Retinal pigment epithelial cell (primary cell): ENCODE measurements at regions not wholly inside any gene's neighbourhood (a gene's known extent, or its start where the extent isn't known, plus 50 kb on each side); places are given as distances from the start of the nearest gene placed in this dataset.
"Not testable (repeated sequence)": the region's sequence is repeated elsewhere in the genome, so short reads cannot be mapped to it uniquely, and the experiment has no call there.

Source experiments
- DNase-seq: peaks from one replicate; pipeline ENCODE4 v3.0.0-alpha.2; 2010; ENCODE audit warnings: low read depth
- H3K4me3 ChIP-seq: 2 replicates; pipeline ENCODE4 v1.5.1; 2011; ENCODE audit warnings: mild to moderate bottlenecking, low read length, control low read depth, moderate library complexity
- TF ChIP-seq, protein P1 (sequence below): conservative IDR thresholded peaks from 2 replicates; pipeline ENCODE4 v1.5.1; 2011; ENCODE audit warnings: low read depth, low read length, control low read depth, inconsistent platforms

DNA sequence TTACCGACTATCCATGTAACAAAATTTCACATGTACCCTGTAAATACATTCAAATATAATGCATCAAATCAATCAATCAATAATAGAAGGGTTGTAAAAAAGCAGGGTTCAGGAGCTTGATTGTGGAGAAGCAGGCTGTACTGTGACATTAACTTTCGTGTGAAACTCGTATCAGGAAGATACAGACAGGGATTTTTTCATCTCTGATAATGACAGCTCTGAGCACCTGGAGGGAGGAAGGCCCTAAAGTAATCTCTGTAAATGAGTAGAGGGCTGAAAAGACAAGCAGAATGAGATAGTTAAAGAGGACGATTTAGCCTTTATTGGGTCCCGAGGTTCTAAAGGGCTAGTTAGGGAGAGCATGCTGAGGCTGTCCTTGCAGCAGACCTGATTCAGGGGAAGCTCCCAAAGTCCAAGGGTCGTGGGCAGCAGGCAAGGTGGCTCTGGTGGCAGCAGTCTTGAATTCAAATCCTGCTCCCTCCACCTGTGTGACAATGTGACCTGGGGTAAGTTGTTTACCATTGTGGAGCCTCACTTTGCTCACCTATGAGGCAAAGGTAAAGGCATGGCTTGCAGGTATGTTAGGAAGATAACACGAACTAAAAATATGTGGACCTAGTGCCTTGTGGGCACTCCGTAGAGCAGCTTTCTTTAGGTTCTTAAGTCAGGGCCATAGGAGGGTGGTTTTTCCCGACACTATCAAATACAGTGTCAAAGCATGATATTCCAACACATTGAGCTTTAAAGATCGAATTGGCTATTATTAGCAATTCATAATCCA lies 219.4 kb upstream of the MYLIP start:
- TF ChIP-seq, protein P1, sequence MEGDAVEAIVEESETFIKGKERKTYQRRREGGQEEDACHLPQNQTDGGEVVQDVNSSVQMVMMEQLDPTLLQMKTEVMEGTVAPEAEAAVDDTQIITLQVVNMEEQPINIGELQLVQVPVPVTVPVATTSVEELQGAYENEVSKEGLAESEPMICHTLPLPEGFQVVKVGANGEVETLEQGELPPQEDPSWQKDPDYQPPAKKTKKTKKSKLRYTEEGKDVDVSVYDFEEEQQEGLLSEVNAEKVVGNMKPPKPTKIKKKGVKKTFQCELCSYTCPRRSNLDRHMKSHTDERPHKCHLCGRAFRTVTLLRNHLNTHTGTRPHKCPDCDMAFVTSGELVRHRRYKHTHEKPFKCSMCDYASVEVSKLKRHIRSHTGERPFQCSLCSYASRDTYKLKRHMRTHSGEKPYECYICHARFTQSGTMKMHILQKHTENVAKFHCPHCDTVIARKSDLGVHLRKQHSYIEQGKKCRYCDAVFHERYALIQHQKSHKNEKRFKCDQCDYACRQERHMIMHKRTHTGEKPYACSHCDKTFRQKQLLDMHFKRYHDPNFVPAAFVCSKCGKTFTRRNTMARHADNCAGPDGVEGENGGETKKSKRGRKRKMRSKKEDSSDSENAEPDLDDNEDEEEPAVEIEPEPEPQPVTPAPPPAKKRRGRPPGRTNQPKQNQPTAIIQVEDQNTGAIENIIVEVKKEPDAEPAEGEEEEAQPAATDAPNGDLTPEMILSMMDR, result no peak
- no peak for DNase-seq
- no peak overlapping the region for H3K4me3 ChIP-seq

DNA sequence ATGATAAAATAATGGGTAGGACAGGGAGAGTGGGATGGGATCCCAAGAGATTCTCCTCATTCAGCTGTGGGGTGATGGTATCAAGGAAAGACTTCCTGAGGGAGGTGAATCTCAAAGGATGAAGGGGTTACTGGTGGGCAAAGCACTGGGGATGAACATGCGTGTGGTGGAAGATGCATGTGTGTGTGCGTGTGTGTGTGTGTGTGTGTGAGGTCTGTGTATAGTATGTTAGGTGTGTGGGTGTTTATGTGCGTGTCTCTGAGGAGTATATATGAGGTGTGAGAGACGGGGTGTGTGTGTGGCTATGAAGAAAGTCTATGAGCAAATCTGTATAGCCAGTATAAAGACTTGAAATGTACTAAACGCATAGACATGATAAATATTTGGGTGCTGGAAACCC lies 220.0 kb upstream of the MYLIP start:
- no peak overlapping the region for H3K4me3 ChIP-seq
- DNase-seq, result no peak
- TF ChIP-seq, protein P1, result no peak

DNA sequence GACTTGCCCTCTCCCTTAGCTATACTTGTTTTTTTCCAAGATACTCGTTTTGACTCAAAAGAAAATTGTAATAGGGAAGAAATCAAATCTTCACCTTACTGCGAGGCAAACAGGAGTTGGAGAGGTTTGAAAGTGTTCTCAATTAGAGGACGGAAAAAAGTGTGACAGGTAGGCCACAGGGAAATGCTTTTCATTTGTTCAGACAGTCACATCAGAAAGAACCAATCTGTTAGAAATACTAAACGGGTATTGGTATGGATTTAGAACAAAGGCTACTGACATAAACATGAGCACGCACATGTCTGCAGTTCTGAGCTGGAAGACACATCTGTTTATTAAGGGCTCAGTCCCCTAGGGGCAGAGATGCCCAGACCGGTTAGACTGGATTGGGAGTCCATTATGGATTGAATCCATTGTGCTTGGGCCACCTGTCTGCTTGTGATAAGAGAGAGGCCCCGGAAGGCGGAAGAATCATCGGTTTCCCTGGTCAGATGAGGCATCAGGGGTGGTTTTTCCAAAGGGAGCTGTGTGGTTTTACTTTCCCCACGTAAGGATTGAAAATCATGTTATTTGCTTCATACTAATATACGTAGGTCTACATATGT lies 220.9 kb upstream of the MYLIP start:
- DNase-seq, result no peak
- TF ChIP-seq, protein P1, result no peak

DNA sequence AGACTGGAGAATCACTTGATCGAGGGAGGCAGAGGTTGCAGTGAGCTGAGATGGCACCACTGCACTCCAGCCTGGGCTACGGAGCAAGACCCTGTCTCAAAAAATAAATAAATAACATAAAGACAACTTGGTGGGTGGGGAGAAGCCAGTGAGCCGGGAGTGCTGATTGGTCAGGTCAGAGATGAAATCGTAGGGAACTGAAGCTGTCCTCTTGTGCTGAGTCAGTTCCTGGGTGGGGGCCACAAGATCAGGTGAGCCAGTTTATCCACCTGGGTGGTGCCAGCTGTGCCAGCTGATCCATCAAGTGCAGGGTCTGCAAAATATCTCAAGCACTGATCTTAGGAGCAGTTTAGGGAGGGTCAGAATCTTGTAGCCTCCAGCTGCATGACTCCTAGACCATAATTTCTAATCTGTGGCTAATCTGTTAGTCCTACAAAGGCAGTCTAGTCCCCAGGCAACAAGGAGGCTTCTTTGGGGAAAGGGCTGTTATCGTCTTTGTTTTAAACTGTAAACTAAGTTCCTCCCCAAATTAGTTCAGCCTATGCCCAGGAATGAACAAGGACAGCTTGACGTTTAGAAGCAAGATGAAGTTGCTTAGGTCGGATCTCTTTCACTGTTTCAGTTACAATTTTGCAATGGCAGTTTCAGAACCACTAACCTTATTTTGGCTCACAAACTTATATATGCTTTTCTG lies 221.5 kb upstream of the MYLIP start:
- not testable (repeated sequence) for DNase-seq

More for the DNA sequence above, 220.9 kb upstream of the MYLIP start:
- H3K4me3 ChIP-seq, result no peak overlapping the region

DNA sequence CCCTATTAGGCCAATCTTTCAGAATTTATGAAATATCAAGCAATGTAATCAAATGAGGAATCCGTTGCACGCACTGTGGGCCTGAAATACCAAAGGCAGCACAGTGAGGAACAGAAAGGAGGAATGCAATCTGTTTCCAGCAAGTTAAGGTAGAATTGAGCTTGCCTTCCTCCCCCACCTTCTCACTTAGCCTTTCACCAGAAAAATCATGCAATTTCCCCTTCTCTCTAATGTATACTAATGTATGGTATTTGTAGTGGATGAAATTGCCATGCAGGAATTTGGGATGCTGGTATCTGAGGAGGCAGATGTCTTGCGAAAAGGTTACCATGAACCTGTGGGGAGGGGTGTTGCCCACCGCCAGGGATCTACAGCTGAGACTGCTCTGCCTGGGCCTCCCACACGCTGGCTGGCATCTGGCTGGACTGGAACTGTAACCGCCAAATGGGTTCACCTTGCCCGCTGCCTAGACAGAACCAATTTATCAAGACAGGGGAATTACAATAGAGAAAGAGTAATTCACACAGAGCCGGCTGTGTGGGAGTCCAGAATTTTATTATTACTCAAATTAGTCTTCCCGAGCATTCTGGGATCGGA lies 222.4 kb upstream of the MYLIP start:
- no peak overlapping the region for H3K4me3 ChIP-seq
- no peak for DNase-seq
- TF ChIP-seq, protein P1, result no peak

More for the DNA sequence above, 221.5 kb upstream of the MYLIP start:
- H3K4me3 ChIP-seq, result not testable (repeated sequence)

DNA sequence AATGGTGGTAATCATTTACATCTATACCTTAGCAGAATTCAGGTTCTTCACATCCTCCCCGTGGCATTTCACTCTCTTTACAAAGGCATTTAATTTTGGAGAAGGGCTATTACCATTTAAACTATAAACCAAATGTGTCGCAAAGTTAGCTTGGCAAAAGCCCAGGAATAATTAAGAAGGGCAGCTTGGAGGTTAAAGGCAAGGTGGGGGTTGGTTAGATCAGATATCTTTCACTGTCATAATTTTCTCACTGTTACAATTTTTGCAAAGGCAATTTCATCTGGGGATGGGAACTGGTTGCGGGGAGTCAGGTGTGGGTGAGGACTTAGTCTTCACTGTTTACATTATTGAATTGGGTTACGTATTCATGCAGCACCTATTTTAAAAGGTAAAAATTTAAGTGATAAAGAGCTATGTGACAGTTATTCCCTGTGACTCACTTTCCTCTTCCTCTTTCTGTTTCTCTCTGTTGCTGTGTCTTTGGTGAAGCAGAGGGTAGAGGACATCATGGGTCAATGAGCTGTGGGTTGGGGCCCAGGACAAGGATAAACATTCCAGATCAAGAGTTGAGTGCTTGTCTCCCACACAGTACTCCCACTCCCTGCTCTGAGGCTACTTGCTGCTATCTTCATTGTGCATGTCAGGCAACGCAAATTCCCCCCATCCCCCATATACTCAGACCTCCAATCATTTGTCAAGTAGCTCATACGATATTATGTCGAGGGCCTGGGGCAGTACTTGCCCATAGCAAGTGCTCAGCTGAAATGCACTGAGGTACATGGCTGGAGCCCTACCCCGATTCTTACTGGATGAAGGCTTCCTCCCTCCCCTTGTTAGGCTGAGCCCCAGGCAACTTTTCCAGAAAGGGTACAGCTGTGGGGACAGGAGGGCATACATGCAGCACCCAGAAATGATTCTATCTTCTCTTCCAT lies 223.1 kb upstream of the MYLIP start:
- TF ChIP-seq, protein P1, result no peak
- DNase-seq, result no peak
- no peak overlapping the region for H3K4me3 ChIP-seq
